ENCODE measurements at regions not wholly inside any gene's neighbourhood (a gene's known extent, or its start where the extent isn't known, plus 50 kb on each side); places are given as distances from the start of the nearest gene placed in this dataset.

DNA sequence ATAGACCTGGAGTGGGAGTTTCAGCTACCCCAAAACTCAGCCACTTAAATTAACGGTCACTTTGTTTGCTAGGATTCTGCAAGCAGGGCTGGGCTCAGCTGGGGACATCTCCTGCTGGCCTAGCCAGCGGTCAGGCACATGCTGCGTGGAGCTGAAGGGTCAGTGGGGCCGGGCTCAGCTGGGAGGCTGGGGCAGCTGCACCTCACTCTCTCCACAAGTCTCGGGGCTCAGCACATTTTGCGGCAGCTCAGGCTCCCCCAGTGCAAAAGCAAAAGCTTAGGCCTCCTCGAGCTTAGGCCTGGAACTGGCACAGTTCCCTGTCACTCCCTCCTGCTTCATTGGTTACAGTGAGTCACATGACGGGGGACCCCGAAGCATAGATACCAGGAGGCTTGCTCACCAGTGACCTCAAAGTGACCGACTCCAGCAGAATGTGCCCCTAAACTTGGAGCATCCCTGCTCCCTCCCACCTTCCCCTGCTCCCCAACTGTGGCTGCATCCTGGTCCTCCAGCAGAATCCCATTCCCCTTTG is 80.6 kb upstream of the CST7 start:
- Histone ChIP-seq H3K4ac (ENCODE audit: low read depth, low read length) (no peak overlapping the region), H3K4me2 (ENCODE audit: low read depth, low read length) (no peak overlapping the region), H4K8ac (ENCODE audit: low read depth in 2 of 2, low read length in 2 of 2) (no peak overlapping the region), H2AK9ac (replicated peaks; ENCODE audit: low read depth, low read length, poor library complexity) (no peak overlapping the region), H4K5ac (ENCODE audit: low read depth, low read length) (no peak overlapping the region), H2AK5ac (ENCODE audit: low read depth, low read length) (no peak overlapping the region), H3K56ac (ENCODE audit: extremely low read depth, insufficient read depth, low read length) (no peak overlapping the region), H3K9me1 (ENCODE audit: insufficient read depth, low read length) (no peaks in the 10 kb centered on the region), H3K36me3 (ENCODE audit: control insufficient read depth, insufficient read depth, low read length) (no peaks in the 10 kb centered on the region), H2BK20ac (ENCODE audit: low read depth, low read length) (no peak overlapping the region), H4K91ac (ENCODE audit: insufficient read depth, low read depth, low read length) (no peak overlapping the region), H3K27ac (ENCODE audit: insufficient read depth, low read length) (no peak overlapping the region), H2AFZ (replicated peaks; ENCODE audit: low read length, poor library complexity) (peak overlapping the region; percentile 37), H3K4me3 (ENCODE audit: insufficient read depth, low read depth, low read length) (no peak overlapping the region), H3K79me1 (ENCODE audit: low read depth in 1 of 2, low read length in 2 of 2) (no peaks in the 10 kb centered on the region), H3K14ac (replicated peaks; ENCODE audit: low read depth, low read length) (no peak overlapping the region), H4K20me1 (ENCODE audit: insufficient read depth, low read length) (no peaks in the 10 kb centered on the region), H2BK120ac (ENCODE audit: low read depth, low read length) (no peak overlapping the region), H3K9me3 (ENCODE audit: control insufficient read depth, insufficient read depth, low read length) (no peaks in the 10 kb centered on the region; the same call in 1 of the 2 replicates), H2BK15ac (ENCODE audit: low read depth, low read length) (no peak overlapping the region), H3K4me1 (ENCODE audit: control insufficient read depth, insufficient read depth, low read length) (no peaks in the 10 kb centered on the region), H3K27me3 (ENCODE audit: control insufficient read depth, insufficient read depth, low read length) (peaks cover 6% of the 10 kb centered on the region; the same call in 1 of the 2 replicates), H3K9ac (ENCODE audit: low read depth, low read length) (no peak overlapping the region), H2BK5ac (ENCODE audit: low read depth, low read length, poor library complexity, severe bottlenecking) (no peak overlapping the region), H3K23ac (ENCODE audit: low read depth, low read length) (no peak overlapping the region), H3K18ac (ENCODE audit: low read depth, low read length) (no peak overlapping the region)
- TF ChIP-seq RAD21 (IDR thresholded peaks at IDR 0.05; ENCODE audit: low read length) (no peak), MAFK (IDR thresholded peaks at IDR 0.05; ENCODE audit: low read depth, low read length) (no peak), RCOR1 (IDR thresholded peaks at IDR 0.05; ENCODE audit: insufficient replicate concordance, low read length) (no peak), MXI1 (IDR thresholded peaks at IDR 0.05; ENCODE audit: borderline replicate concordance, low read depth, low read length) (no peak), CHD1 (IDR thresholded peaks at IDR 0.05; ENCODE audit: low read depth, low read length) (no peak), SMC3 (IDR thresholded peaks at IDR 0.05; ENCODE audit: low read depth, low read length) (no peak), RFX5 (IDR thresholded peaks at IDR 0.05; ENCODE audit: low read depth, low read length) (no peak), FOS (IDR thresholded peaks at IDR 0.05; ENCODE audit: low read depth, low read length) (no peak), BHLHE40 (IDR thresholded peaks at IDR 0.05; ENCODE audit: low read depth, low read length) (no peak), CEBPB (IDR thresholded peaks at IDR 0.05; ENCODE audit: low read depth, low read length) (no peak), POLR2A (IDR thresholded peaks at IDR 0.05; ENCODE audit: low read depth, low read length) (no peak), MAZ (IDR thresholded peaks at IDR 0.05; ENCODE audit: borderline replicate concordance, low read depth, low read length) (no peak), NFE2L2 (IDR thresholded peaks at IDR 0.05; ENCODE audit: low read depth, low read length) (no peak)
- TF ChIP-seq, protein P1, sequence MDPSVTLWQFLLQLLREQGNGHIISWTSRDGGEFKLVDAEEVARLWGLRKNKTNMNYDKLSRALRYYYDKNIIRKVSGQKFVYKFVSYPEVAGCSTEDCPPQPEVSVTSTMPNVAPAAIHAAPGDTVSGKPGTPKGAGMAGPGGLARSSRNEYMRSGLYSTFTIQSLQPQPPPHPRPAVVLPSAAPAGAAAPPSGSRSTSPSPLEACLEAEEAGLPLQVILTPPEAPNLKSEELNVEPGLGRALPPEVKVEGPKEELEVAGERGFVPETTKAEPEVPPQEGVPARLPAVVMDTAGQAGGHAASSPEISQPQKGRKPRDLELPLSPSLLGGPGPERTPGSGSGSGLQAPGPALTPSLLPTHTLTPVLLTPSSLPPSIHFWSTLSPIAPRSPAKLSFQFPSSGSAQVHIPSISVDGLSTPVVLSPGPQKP (IDR thresholded peaks at IDR 0.05; ENCODE audit: borderline replicate concordance, low read depth, low read length): no peak
- TF ChIP-seq, protein P2, sequence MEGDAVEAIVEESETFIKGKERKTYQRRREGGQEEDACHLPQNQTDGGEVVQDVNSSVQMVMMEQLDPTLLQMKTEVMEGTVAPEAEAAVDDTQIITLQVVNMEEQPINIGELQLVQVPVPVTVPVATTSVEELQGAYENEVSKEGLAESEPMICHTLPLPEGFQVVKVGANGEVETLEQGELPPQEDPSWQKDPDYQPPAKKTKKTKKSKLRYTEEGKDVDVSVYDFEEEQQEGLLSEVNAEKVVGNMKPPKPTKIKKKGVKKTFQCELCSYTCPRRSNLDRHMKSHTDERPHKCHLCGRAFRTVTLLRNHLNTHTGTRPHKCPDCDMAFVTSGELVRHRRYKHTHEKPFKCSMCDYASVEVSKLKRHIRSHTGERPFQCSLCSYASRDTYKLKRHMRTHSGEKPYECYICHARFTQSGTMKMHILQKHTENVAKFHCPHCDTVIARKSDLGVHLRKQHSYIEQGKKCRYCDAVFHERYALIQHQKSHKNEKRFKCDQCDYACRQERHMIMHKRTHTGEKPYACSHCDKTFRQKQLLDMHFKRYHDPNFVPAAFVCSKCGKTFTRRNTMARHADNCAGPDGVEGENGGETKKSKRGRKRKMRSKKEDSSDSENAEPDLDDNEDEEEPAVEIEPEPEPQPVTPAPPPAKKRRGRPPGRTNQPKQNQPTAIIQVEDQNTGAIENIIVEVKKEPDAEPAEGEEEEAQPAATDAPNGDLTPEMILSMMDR (conservative IDR thresholded peaks at IDR 0.05; ENCODE audit: low read depth, low read length): no peak
- TF ChIP-seq, protein P3, sequence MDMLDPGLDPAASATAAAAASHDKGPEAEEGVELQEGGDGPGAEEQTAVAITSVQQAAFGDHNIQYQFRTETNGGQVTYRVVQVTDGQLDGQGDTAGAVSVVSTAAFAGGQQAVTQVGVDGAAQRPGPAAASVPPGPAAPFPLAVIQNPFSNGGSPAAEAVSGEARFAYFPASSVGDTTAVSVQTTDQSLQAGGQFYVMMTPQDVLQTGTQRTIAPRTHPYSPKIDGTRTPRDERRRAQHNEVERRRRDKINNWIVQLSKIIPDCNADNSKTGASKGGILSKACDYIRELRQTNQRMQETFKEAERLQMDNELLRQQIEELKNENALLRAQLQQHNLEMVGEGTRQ (IDR thresholded peaks at IDR 0.05; ENCODE audit: low read depth, low read length): no peak
- intact Hi-C loops (cut with micrococcal nuclease): no loop called here
- WGBS, 2 experiments (ENCODE audit: extremely low coverage in 2 of 2, insufficient read length in 1 of 2): 67% methylated on average over 8 of the region's 10 CpGs; no CpG with 5 or more reads in 1 of the 2 experiments
- ATAC-seq (ENCODE audit: low read depth) (no peak), DNase-seq (no peak)
- dilution Hi-C loops (cut with HindIII; ENCODE audit: low sequenced_read_pairs, unreplicated experiment): no loop called here
- POLR2A ChIA-PET (ENCODE audit: unreplicated experiment): no interaction called here
- in situ Hi-C loops (cut with MboI; ENCODE audit: low sequenced_read_pairs): no loop called here
- BruUV-seq (replicated peaks): no TSS peak
- CTCF ChIA-PET: no interaction called here
